SK-N-SH (cell line): ENCODE measurements at regions not wholly inside any gene's neighbourhood (a gene's known extent, or its start where the extent isn't known, plus 50 kb on each side); places are given as distances from the start of the nearest gene placed in this dataset.

Source experiments
- CTCF ChIA-PET: fragments of 300-600, 350-600 bp; formaldehyde crosslinking; extraction: SDS; loops from one replicate; lab custom pipeline; 2021; lab: Yijun Ruan, JAX
- POLR2A ChIA-PET: fragments of 350-600 bp; sonication (Branson Sonifier 250); formaldehyde crosslinking; extraction: SDS; loops from one replicate; lab custom pipeline; 2020; ENCODE audit warnings: antibody characterized with exemption, inconsistent platforms; lab: Yijun Ruan, JAX
- DNase-seq: peaks from one replicate; pipeline ENCODE4 v3.0.0; 2012
- H2AFZ ChIP-seq: fragments of 200-600 bp; sonication (generic); 2 replicates; pipeline ENCODE4 v1.8.1; 2016; ENCODE audit warnings: antibody characterized with exemption, mild to moderate bottlenecking, low read depth
- H3F3A ChIP-seq: fragments of 200-600 bp; sonication (generic); replicated peaks from 2 replicates; pipeline ENCODE3; 2016; ENCODE audit warnings: antibody characterized with exemption, mild to moderate bottlenecking; ENCODE audit not compliant: insufficient read depth
- H3K27ac ChIP-seq, 2 experiments: fragments of 200-500 bp in 1 of 2; fragments of 200-600 bp in 1 of 2; sonication (Bioruptor generic) in 1 of 2; sonication (generic), shearing (Covaris generic) in 1 of 2; 2 replicates each; pipeline versions ENCODE4 v1.5.1 to v1.6.1; 2014 to 2016; ENCODE audit warnings: low read depth in 2 of 2, inconsistent platforms in 1 of 2, low read length in 1 of 2, mild to moderate bottlenecking in 1 of 2, mixed read lengths in 1 of 2
- H3K27me3 ChIP-seq: fragments of 200-600 bp; sonication (generic), shearing (Covaris generic); 2 replicates; pipeline ENCODE4 v1.6.1; 2016; ENCODE audit warnings: mixed run types; ENCODE audit not compliant: insufficient read depth
- H3K36me3 ChIP-seq, 2 experiments: fragments of 200-500 bp in 1 of 2; fragments of 200-600 bp in 1 of 2; sonication (Bioruptor generic) in 1 of 2; sonication (generic) in 1 of 2; replicated peaks in 1 of 2; 2 replicates each; pipeline versions ENCODE3 to v1.5.1; 2014 to 2016; ENCODE audit warnings: low read length in 1 of 2, mild to moderate bottlenecking in 1 of 2; ENCODE audit not compliant: insufficient read depth in 2 of 2, control insufficient read depth in 1 of 2
- H3K4me1 ChIP-seq, 2 experiments: fragments of 200-500 bp in 1 of 2; fragments of 200-600 bp in 1 of 2; sonication (Bioruptor generic) in 1 of 2; sonication (generic), shearing (Covaris generic) in 1 of 2; 2 replicates each; pipeline versions ENCODE4 v1.5.1 to v1.6.1; 2014 to 2016; ENCODE audit warnings: low read depth in 1 of 2, low read length in 1 of 2, mixed run types in 1 of 2; ENCODE audit not compliant: insufficient read depth in 2 of 2, control insufficient read depth in 1 of 2
- H3K4me2 ChIP-seq: fragments of 200-600 bp; sonication (generic), shearing (Covaris generic); 2 replicates; pipeline ENCODE4 v1.6.1; 2017; ENCODE audit warnings: mixed run types
- H3K4me3 ChIP-seq, 2 experiments: fragments of 200-500 bp in 1 of 2; fragments of 200-600 bp in 1 of 2; sonication (Bioruptor generic) in 1 of 2; sonication (generic), shearing (Covaris generic) in 1 of 2; 2 replicates each; pipeline versions ENCODE4 v1.5.1 to v1.8.1; 2014 to 2016; ENCODE audit warnings: low read depth in 2 of 2, inconsistent platforms in 1 of 2, low read length in 1 of 2, mild to moderate bottlenecking in 1 of 2, mixed read lengths in 1 of 2, moderate library complexity in 1 of 2
- H3K79me2 ChIP-seq: fragments of 200-600 bp; sonication (generic); 2 replicates; pipeline ENCODE4 v1.8.1; 2017; ENCODE audit warnings: mild to moderate bottlenecking; ENCODE audit not compliant: insufficient read depth
- H3K9ac ChIP-seq: fragments of 200-600 bp; sonication (generic); 2 replicates; pipeline ENCODE4 v1.6.1; 2017; ENCODE audit warnings: mixed run types
- H3K9me2 ChIP-seq: fragments of 200-600 bp; sonication (generic); 2 replicates; pipeline ENCODE4 v1.6.1; 2017; ENCODE audit warnings: mixed run types
- H3K9me3 ChIP-seq: fragments of 200-600 bp; sonication (generic); 2 replicates; pipeline ENCODE4 v1.6.1; 2017; ENCODE audit warnings: mixed run types, mild to moderate bottlenecking, moderate library complexity
- H4K20me1 ChIP-seq: fragments of 200-600 bp; sonication (generic); 2 replicates; pipeline ENCODE4 v1.6.1; 2017; ENCODE audit warnings: mild to moderate bottlenecking, mixed run types; ENCODE audit not compliant: insufficient read depth
- CHD2 ChIP-seq: fragments of 150-350 bp; IDR thresholded peaks from 2 replicates; pipeline ENCODE4 v1.6.1; 2018; ENCODE audit warnings: low read length; ENCODE audit not compliant: partially characterized antibody
- EP300 ChIP-seq, 2 experiments: IDR thresholded peaks; 2 replicates each; pipeline versions ENCODE4 v1.4.0 to v1.6.1; 2012; ENCODE audit warnings: borderline replicate concordance in 1 of 2, low read depth in 1 of 2, low read length in 1 of 2
- FOSL2 ChIP-seq: IDR thresholded peaks from 2 replicates; pipeline ENCODE4 v1.4.0; 2012; ENCODE audit warnings: low read depth, mild to moderate bottlenecking, moderate library complexity, borderline replicate concordance
- JUND ChIP-seq: IDR thresholded peaks from 2 replicates; pipeline ENCODE4 v1.4.0; 2012
- NFIC ChIP-seq: IDR thresholded peaks from 2 replicates; pipeline ENCODE4 v1.4.0; 2012; ENCODE audit warnings: borderline replicate concordance
- PBX3 ChIP-seq: IDR thresholded peaks from 2 replicates; pipeline ENCODE4; 2012
- RAD21 ChIP-seq: IDR thresholded peaks from 2 replicates; pipeline ENCODE4 v1.6.1; 2012; ENCODE audit warnings: mild to moderate bottlenecking, low read length
- SMC3 ChIP-seq: IDR thresholded peaks from 2 replicates; pipeline ENCODE4 v1.6.1; 2012; ENCODE audit warnings: low read depth, low read length, improper control_type of control experiment
- TCF12 ChIP-seq: IDR thresholded peaks from 2 replicates; pipeline ENCODE4 v1.4.0; 2012
- TEAD4 ChIP-seq: IDR thresholded peaks from 2 replicates; pipeline ENCODE4 v1.4.0; 2012; ENCODE audit warnings: mild to moderate bottlenecking, borderline replicate concordance; ENCODE audit not compliant: insufficient read depth
- WGBS: methylation state at CpG from one replicate; pipeline ENCODE4 v1.1.6; 2017; ENCODE audit warnings: low lambda C conversion rate; 5-methylcytosine and 5-hydroxymethylcytosine counted together
- TF ChIP-seq, protein P1 (sequence below): fragments of 150-350 bp; IDR thresholded peaks from 2 replicates; pipeline ENCODE4 v1.6.1; 2017; ENCODE audit warnings: antibody characterized with exemption, low read length, low read depth, borderline replicate concordance
- TF ChIP-seq, protein P2 (sequence below): fragments of 200-600 bp; sonication (generic); IDR thresholded peaks from 2 replicates; pipeline ENCODE4 v1.6.1; 2017; ENCODE audit warnings: antibody characterized with exemption, mild to moderate bottlenecking, moderate library complexity

- DNase-seq: no peak
- ChIA-PET CTCF (no interaction called here), POLR2A (no interaction called here)
- Histone ChIP-seq H3F3A (peaks cover 39% of the 10 kb centered on the region), H4K20me1 (no peaks in the 10 kb centered on the region), H3K27ac (peak overlapping the region in 1 of 2 experiments; percentile 90; a peak in 2 of 4 replicates), H3K36me3 (no peaks in the 10 kb centered on the region), H3K79me2 (no peaks in the 10 kb centered on the region), H3K4me1 (peaks cover 0 to 34% of the 10 kb centered on the region in 2 experiments; a peak in 2 of 4 replicates), H3K9me2 (no peaks in the 10 kb centered on the region), H3K4me3 (no peak overlapping the region), H3K27me3 (no peaks in the 10 kb centered on the region), H3K4me2 (no peak overlapping the region), H2AFZ (no peak overlapping the region; the same call in 1 of the 2 replicates), H3K9ac (no peak overlapping the region), H3K9me3 (no peaks in the 10 kb centered on the region)
- TF ChIP-seq, protein P1, sequence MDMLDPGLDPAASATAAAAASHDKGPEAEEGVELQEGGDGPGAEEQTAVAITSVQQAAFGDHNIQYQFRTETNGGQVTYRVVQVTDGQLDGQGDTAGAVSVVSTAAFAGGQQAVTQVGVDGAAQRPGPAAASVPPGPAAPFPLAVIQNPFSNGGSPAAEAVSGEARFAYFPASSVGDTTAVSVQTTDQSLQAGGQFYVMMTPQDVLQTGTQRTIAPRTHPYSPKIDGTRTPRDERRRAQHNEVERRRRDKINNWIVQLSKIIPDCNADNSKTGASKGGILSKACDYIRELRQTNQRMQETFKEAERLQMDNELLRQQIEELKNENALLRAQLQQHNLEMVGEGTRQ: no peak
- peak; percentile 24; the same call in 1 of the 2 replicates for TF ChIP-seq SMC3
- peak; percentile 45; the same call in 1 of the 2 replicates for TF ChIP-seq RAD21
- TF ChIP-seq JUND: no peak
- TF ChIP-seq, protein P2, sequence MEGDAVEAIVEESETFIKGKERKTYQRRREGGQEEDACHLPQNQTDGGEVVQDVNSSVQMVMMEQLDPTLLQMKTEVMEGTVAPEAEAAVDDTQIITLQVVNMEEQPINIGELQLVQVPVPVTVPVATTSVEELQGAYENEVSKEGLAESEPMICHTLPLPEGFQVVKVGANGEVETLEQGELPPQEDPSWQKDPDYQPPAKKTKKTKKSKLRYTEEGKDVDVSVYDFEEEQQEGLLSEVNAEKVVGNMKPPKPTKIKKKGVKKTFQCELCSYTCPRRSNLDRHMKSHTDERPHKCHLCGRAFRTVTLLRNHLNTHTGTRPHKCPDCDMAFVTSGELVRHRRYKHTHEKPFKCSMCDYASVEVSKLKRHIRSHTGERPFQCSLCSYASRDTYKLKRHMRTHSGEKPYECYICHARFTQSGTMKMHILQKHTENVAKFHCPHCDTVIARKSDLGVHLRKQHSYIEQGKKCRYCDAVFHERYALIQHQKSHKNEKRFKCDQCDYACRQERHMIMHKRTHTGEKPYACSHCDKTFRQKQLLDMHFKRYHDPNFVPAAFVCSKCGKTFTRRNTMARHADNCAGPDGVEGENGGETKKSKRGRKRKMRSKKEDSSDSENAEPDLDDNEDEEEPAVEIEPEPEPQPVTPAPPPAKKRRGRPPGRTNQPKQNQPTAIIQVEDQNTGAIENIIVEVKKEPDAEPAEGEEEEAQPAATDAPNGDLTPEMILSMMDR: peak; percentile 50
- no peak for TF ChIP-seq TCF12
- TF ChIP-seq NFIC: no peak
- 20% methylated on average over 2 of the region's 2 CpGs for WGBS
Measured at GRCh38 chr2:51997571-51997970, 965.6 kb upstream of the NRXN1 start.

GRCh38 chr2:51995293-51995692 is 963.4 kb upstream of the NRXN1 start:
- H3K9ac ChIP-seq: peak overlapping the region; percentile 16; the same call in 1 of the 2 replicates
- 53% methylated on average over 1 of the region's 1 CpG for WGBS

More at GRCh38 chr2:51995293-51995692, 963.4 kb upstream of the NRXN1 start:
- Histone ChIP-seq H3K36me3 (no peaks in the 10 kb centered on the region), H3K27ac (peak overlapping the region in 1 of 2 experiments; percentile 90; a peak in 2 of 4 replicates), H3K9me2 (no peaks in the 10 kb centered on the region), H3K27me3 (no peaks in the 10 kb centered on the region), H3K4me3 (no peak overlapping the region), H3K4me2 (0 out of 2 replicates have a peak overlapping the region, but pooled peaks have one; percentile 34), H3K4me1 (peaks cover 0 to 31% of the 10 kb centered on the region in 2 experiments; a peak in 3 of 4 replicates), H2AFZ (peak overlapping the region; percentile 60), H3F3A (peaks cover 35% of the 10 kb centered on the region), H3K79me2 (no peaks in the 10 kb centered on the region), H4K20me1 (no peaks in the 10 kb centered on the region), H3K9me3 (no peaks in the 10 kb centered on the region)
- ChIA-PET POLR2A (no interaction called here), CTCF (interaction anchor here (0.7 kb wide), 1 partner anchor 843 kb away, joined by 3 read pairs; no protein-coding TSS in a partner anchor)
- TF ChIP-seq TEAD4: peak; percentile 50; the same call in 1 of the 2 replicates
- TF ChIP-seq CHD2: no peak
- TF ChIP-seq FOSL2: 0 out of 2 replicates have a peak, but pooled peaks have one; percentile 32
- peak; percentile 39 for TF ChIP-seq TCF12
- TF ChIP-seq PBX3: peak; percentile 7; the same call in 1 of the 2 replicates
- TF ChIP-seq EP300 (IDR thresholded peaks at IDR 0.05; ENCODE audit: borderline replicate concordance in 1 of 2, low read depth in 1 of 2, low read length in 1 of 2): peak in 1 of 2 experiments; percentile 23; a peak in 1 of 4 replicates
- peak; percentile 47; the same call in 1 of the 2 replicates for TF ChIP-seq JUND
- TF ChIP-seq, protein P2: no peak
- DNase-seq: no peak
